ENCODE measurements at regions not wholly inside any gene's neighbourhood (a gene's known extent, or its start where the extent isn't known, plus 50 kb on each side); places are given as distances from the start of the nearest gene placed in this dataset.

- DNase-seq = peak in 1 of 3 experiments; percentile 12
Measured at GRCh38 chr5:5370059-5370774, 52.3 kb upstream of the ICE1 start.

DNA sequence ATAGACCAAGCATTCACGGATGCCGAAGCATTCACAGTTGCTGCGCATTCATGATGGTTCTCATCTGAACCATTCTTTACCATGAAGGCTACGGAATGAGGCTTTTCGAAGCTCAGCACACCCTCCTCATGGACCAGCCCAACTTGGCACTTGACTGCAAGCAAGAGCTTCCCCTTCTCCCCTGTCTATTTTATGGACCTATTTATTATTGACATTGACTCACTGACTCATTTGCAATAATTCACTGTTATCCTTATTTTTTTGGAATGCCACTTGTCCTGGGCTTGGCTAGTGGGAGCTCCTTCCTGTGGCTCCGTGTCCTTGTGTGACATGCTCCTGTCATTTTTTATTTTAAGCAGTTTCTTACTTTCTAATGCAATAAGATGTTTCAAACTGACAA, 51.5 kb upstream of the ICE1 start:
- no peak for DNase-seq

DNA sequence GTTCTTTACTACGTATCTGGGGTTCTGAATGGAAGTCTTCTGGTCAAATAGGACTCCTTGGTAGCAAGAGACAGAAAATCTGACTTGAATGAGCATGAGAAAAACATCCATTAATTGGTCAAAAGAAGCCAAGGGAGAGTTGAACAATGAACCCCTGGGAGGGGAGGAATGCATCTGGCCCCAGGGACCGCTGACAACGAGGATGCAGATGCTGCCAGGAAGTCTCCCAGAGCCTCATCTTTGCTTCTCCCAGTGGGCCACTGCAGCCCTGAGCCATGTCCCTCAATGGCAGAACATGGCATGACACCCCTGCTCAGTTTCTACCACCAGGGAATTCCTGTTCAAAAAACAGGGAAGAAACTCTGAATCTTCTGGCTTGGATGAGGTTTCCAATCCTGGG, 50.5 kb upstream of the ICE1 start:
- no peak for DNase-seq

DNA sequence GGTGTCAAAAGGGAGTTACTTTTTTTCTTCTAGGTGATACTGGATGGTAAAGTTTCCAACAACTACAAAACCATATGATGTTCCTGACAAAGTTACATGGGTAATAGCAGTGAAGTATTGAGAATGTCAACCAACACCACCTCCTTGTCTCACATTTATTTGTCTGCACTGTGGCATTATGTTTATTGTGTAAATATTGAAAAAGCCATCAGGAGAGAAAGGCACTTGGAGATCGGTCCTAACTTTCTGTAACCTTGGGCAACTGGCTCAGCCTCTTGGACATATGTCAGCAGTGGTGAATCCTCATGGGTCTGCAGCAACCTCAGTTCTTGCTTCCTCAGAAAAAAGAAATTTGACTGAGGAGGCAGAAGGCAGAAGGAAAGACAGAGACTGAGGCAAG, 50.0 kb upstream of the ICE1 start:
- no peak for DNase-seq

Measured in NCI-H1417 (cell line).